ENCODE measurements at regions not wholly inside any gene's neighbourhood (a gene's known extent, or its start where the extent isn't known, plus 50 kb on each side); places are given as distances from the start of the nearest gene placed in this dataset.

DNA sequence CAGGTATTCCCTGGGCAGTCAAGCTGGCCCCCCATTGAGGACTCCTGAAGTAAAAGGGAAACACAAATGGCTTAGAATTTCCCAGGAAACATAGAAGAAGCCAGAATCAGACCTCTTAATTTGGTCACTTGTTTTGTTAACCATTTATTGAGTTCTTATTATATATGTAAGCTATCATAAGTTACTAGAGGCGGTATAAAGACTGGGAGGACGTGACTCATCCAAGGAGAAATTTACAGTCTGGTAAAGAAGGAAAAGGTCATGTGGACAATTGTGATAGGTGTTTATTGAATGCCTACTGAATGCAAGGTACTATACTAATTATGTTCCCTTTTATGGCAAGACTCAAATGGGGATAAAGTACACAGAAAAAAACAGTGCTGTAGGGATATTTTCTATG, 146.7 kb downstream of the DYRK2 start:
- TF ChIP-seq, protein P1, sequence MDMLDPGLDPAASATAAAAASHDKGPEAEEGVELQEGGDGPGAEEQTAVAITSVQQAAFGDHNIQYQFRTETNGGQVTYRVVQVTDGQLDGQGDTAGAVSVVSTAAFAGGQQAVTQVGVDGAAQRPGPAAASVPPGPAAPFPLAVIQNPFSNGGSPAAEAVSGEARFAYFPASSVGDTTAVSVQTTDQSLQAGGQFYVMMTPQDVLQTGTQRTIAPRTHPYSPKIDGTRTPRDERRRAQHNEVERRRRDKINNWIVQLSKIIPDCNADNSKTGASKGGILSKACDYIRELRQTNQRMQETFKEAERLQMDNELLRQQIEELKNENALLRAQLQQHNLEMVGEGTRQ (IDR thresholded peaks at IDR 0.05; ENCODE audit: low read length), result no peak
- TF ChIP-seq POLR2A (IDR thresholded peaks at IDR 0.05; ENCODE audit: control extremely low read depth in 1 of 2, low read depth in 2 of 2, low read length in 2 of 2), result no peak
- TF ChIP-seq TBP (IDR thresholded peaks at IDR 0.05; ENCODE audit: low read depth, low read length), result no peak
- TF ChIP-seq, protein P2, sequence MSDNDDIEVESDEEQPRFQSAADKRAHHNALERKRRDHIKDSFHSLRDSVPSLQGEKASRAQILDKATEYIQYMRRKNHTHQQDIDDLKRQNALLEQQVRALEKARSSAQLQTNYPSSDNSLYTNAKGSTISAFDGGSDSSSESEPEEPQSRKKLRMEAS (IDR thresholded peaks at IDR 0.05), result no peak
- TF ChIP-seq JUN (IDR thresholded peaks at IDR 0.05; ENCODE audit: low read depth, low read length), result no peak
- no peak for TF ChIP-seq CHD2 (IDR thresholded peaks at IDR 0.05; ENCODE audit: low read length)
- TF ChIP-seq, protein P3, sequence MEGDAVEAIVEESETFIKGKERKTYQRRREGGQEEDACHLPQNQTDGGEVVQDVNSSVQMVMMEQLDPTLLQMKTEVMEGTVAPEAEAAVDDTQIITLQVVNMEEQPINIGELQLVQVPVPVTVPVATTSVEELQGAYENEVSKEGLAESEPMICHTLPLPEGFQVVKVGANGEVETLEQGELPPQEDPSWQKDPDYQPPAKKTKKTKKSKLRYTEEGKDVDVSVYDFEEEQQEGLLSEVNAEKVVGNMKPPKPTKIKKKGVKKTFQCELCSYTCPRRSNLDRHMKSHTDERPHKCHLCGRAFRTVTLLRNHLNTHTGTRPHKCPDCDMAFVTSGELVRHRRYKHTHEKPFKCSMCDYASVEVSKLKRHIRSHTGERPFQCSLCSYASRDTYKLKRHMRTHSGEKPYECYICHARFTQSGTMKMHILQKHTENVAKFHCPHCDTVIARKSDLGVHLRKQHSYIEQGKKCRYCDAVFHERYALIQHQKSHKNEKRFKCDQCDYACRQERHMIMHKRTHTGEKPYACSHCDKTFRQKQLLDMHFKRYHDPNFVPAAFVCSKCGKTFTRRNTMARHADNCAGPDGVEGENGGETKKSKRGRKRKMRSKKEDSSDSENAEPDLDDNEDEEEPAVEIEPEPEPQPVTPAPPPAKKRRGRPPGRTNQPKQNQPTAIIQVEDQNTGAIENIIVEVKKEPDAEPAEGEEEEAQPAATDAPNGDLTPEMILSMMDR (IDR thresholded peaks at IDR 0.05; ENCODE audit: control extremely low read depth in 1 of 3, insufficient read depth in 1 of 3, low read depth in 1 of 3, low read length in 3 of 3), result no peak
- TF ChIP-seq POLR2AphosphoS5 (IDR thresholded peaks at IDR 0.05; ENCODE audit: low read depth, low read length), result no peak
- TF ChIP-seq GTF2F1 (IDR thresholded peaks at IDR 0.05; ENCODE audit: borderline replicate concordance, low read depth, low read length), result no peak
- TF ChIP-seq TAF1 (IDR thresholded peaks at IDR 0.05; ENCODE audit: low read depth, low read length), result no peak

Data from H1 (cell line).